Limb (tissue), 2 donors: ENCODE measurements at regions not wholly inside any gene's neighbourhood (a gene's known extent, or its start where the extent isn't known, plus 50 kb on each side); places are given as distances from the start of the nearest gene placed in this dataset.

Source experiments
- DNase-seq, 2 donors: peaks; one replicate each; pipeline ENCODE4 v3.0.0-alpha.2; 2016; ENCODE audit errors: extremely low spot score in 2 of 2

DNA sequence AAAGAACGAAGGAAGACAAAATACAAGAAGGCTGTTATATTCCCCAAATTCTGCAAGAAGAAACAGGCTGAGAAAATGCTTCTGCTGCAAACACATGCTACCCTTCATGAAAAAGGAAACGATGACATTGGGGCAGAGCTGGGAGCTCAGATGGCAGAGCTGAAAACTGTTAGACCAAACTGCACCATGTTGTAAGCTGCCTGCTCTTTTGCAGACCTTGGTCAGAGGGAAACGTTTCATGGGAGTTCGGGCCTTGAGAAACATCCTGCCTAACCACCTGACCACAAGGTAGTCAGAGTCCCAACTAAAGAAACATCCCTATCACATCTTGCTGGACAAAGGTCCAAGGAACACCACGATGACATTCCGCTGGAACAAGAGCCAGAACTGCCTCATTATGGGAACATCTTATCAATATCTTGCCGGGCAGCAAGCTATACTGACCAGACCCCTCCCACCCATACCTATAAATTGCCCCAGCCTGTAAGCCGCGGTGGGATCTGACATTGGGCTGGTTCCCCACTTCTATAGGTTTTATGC, 110.7 kb upstream of the CTSC start:
- DNase-seq = no peak

DNA sequence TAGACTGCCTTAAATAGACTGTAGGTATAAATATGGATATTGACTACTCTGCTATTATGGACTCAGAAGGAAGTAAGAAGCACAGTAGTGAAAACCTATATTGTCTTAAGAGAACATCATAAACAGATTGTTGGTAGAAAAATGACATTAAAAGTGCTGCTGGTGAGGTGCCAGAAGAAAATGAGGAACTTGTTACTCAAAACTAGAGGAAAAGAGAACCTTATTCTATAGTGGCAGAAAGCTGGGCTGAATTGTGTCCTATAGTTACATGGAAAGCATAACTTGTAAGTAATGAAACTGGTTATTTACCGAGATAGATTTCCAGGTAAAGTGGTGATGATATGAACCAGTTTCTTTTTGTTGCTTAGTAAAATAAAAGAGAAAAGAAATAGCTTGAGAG, 109.7 kb upstream of the CTSC start:
- no peak for DNase-seq

DNA sequence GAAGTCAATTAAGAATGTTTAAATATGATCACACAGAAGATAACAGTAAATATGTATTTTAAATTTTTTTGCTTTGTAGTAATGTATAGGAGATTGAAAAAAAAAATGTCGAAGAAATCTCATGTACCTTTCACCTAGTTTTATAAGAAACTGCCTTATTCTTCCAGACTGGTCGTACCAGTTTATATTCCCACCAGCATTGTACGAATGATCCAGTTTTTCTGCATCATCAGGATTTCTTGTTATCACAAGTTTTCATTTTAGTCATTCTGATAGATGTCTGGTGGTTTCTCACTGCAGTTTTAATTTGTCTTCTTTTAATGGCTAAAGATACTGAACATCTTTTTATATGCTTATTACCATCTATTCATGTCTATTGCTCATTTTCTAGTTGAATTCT, 101.8 kb upstream of the CTSC start:
- no peak for DNase-seq

DNA sequence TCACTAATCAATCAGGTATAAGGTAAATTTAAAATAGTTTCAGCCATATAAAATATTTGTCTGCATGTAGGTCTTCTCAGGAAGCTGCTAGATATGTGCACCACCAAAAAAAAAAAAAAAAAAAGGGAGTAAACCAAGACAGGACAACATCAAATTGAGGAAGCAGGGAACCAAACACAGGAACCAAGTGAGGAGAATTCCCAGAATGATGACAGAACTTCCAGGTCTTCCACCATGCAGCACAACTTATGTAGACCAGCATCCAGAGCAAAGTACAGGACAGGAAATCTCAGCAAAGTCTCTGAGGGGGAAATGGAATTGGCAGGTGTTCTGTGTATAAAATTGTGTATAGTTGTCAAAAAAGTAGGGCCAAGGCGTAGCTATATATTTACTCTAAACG, 101.2 kb upstream of the CTSC start:
- no peak for DNase-seq

DNA sequence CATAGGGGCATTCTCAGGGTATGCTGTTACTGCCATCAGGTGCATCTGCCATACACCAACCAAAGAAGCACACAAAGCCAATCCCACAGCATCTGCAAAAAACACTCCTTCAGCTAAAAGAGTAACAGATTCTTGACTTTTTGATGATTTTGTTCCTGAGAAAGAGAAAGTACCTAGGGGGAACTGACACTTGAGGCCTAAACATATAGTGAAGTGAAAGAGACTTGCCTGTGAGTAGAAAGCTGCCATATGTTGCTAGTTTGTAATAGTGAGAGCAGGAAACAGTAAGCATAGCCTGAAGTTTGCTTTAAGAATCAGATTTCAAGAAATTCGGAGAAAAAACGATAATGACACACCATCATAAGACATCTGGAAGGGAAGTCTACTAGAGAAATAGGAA, 97.9 kb upstream of the CTSC start:
- DNase-seq = no peak

DNA sequence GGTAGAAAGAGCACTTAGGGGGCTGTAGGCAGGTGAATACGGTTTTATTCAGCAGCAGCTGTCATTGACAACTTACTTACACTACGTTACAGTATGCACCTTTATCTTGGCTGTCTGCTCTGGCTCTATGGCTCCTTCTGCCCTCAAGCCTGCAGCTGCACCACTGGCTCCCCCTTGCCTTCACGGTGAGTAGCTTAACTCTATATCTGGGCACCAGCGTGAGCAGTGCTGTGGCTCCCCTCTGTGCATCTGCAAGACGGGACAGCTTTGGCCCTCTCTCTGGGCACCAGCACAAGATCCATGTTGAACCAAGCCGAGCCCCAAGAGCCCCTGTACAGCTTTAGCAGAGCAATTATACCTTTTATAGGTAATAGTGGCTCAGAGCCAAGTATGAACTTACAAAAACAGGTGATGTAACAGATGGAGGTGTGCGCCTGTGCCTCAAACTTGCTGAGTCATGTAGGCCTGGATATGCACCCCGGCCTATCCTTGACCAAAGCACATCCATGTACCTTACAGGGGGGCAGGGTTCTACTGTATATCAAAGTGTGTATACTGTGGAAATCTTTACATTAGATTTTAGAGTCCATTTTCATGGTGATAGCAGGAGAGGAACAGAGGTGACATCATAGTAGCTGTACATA, 96.9 kb upstream of the CTSC start:
- no peak for DNase-seq

DNA sequence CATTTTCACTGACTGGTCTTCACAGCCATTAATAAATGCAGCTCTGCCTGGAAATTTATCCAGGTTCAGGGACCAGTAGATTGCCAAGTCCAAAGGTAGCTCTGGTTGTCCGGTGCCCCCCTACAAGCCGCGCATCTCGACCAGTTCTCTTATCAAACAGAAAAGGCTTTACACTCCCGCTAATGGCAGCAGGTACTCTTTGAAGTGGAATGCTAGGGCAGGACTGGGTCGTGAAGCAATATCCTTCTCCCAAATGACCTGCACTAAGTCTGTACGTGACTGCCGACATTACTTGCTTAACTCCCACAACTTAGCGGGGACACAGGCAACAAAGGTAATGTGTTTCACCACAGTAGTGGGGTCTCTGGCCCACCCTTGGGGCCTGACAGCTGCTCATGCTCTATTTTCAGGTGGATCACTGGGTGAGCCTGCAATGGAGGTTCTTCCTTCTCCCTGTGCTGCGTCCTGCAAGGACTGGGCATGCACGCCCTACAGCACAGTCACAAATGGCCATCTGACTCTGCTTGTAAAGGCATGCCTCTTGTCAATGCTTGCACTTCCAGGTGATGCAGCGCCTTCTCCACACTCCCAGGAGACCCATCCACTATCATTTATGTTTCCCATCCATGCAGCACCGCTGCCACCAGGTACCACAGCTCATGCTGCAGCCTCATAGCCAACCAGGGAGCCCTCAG, 96.1 kb upstream of the CTSC start:
- no peak for DNase-seq

DNA sequence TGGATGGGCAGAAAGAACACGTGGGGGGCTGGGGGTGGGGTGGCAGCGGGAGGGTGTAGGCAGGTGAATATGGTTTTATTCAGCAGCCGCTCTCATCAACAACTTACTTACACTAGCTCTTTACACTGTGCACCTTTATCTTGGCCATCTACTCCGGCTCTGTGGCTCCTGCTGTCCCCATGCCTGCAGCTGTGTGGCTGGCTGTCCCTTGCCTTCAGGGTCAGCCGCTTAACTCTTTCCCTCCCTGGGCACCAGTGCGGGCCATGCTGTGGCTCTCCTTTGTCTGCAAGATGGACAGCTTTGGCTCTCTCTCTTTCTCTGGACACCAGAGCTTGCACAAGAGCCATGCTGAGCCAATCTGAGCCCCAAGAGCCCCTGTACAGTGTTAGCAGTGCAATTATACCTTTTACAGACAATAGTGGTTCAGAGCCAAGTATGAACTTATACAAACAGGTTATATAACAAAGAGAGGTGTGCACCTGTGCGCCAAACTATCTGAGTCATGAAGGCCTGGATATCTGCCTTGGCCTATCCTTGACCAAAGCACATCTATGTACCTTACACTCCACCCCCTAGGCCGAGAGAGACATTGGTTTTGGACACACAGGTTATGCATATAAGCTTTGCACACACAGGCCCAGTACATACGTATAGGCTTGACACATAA, 94.3 kb upstream of the CTSC start:
- no peak for DNase-seq

DNA sequence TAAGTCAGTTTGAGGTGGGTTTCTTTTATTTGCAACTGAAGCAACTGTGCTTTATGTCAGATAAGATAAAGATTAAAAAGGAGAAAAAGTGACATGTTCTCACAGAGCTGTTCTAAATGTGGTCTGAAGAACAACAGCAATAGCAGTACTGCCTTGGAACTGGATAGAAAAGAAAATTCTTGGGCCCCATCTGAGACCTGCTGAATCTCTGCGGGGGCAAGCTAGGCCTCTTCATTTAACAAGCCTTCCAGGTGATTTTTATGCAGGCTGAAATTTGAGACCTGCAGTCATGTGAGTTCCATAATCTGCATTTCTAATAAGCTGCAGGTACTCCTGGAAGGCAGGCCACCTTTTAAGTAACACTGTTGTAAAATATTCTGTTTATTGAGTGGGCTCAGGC, 91.4 kb upstream of the CTSC start:
- no peak for DNase-seq

DNA sequence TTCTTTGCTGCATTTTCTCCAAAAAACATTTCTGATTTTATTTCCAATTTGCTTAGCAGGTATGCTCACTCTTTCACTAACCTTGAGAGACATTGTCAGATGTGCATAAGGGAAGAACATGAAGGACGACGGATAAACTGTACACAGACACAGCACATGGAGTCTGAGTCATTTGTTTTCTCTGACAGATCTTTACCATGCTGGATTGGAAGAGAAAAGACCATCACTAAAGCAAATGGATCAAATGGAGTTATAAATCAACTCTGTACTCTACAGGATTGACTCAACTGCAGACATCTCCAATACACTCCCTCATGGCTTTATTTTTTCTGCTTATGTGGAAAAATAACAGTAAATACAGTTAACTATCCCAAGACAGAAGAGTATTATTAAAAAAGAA, 90.2 kb upstream of the CTSC start:
- no peak for DNase-seq

DNA sequence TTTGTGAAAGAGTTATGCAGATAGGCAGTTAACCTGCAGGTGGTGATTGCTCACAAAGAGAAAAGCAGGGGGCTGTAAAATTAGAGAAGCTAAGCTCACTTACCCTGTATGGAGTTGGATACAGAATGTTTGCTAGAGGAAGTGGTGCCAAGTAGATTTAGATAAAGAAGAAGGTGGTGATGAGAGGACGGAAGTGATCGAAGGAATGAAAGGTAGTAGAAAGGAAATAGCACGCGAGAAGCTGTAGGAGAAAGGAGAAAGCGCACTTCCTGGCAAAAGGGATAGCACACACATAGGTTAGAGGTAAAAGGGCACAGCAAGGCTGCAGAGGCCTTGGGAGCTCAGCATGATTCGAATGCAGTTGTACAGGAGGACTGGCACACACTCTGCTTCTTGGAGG, 87.3 kb upstream of the CTSC start:
- DNase-seq = no peak

DNA sequence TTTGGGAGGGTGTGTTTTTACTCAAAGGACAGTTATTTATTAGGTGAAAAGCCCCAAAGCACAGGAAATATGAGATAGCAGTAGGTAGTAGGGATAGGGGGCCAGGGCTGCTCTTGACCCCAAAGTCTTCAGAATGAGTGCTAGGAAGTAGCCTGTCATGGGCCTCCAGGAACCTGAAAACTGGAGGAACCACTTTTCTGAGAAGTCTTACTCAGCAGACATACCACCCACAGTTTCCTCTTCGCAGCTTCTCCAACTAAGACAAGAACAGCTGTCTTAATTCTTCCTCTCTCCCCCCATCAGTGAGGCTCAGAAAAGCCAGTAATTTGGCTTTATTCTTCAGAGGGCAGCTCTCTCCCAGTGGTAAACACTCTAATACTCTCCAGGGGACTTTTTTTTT, 84.0 kb upstream of the CTSC start:
- DNase-seq = no peak

DNA sequence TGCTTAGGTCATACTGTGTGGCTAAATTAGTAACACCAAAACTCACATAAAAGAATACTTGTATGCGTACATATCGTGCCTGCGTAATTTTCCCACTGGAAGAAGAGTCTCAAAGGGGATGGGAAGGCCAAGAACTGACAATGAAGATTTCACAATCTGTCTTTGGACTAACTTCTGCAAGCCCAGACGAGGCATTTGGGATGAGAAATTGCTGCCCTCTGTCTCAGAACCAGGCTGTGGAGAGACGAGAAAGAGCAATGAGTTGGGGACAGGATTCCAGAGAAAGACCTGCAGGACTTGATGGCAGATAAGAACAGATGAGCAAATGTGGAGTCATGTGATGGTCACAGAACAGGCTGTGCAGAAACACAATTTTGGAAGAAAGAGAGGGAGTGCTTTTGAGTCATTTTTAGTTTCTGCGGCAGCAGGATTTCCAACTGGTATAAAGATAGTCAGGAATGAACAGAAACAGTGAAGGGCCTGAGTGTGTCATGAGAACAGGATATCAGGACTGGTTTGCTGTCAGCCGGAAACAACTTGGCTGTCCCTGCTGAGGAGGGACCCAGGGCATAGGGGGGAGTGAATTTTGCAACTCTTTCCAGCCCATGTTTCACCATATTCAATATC, 82.7 kb upstream of the CTSC start:
- DNase-seq = no peak

DNA sequence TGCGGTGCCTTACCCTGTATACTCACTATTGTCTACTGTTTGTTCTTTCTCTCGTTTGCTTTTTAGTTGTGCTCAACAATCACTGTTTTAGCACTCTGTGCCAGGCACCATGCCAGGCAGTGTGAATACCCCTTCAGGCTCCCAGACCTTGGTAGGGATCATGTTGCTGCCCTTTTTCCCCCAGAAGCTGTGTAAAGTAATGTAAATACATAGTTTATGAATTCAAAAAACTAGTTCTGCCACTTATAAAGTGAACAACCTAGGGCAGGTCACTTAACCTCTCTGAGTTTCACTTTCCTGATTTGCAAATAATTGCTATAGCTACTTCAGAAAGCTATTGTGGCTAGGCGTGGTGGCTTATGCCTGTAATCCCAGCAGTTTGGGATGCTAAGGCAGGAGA, 81.0 kb upstream of the CTSC start:
- no peak for DNase-seq

DNA sequence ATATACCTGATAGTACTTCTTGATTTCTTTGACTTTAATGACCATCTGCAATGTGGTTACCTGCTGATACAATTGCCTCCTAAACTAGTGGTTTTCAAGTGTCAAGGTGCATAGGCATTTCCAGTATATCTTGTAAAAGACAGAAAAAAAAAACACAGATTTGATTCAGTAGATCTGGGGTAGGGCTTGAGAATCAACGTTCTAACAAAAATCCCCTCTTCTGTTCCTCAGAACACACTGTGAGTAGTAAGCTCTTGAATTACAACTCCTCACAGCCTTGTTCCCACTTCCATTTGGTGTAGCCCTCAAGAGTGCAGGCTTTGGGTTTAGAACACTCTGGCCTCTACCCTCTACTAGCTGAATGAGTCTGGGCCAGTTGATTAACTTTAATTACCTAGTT, 78.0 kb upstream of the CTSC start:
- no peak for DNase-seq

DNA sequence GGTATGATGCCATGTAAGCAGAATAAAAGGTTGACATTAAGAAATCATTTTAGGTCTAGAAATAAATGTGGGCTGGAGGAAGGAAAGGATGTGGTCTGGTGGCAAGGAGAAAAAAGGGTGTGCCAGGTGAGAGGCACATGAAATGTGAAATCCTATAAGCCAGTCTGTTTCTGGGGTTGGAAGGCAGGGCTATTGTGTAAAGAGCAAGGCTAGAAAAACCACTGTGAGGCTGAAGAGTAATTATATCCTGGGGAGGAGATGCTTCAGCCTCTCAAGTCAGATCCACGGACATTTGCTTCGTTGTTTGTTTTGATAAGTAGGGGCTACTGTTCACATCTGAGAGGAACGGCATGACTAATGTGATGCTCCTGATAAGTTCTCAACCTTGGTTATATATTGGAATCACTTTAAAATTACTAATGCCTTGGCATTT, 77.5 kb upstream of the CTSC start:
- no peak for DNase-seq

DNA sequence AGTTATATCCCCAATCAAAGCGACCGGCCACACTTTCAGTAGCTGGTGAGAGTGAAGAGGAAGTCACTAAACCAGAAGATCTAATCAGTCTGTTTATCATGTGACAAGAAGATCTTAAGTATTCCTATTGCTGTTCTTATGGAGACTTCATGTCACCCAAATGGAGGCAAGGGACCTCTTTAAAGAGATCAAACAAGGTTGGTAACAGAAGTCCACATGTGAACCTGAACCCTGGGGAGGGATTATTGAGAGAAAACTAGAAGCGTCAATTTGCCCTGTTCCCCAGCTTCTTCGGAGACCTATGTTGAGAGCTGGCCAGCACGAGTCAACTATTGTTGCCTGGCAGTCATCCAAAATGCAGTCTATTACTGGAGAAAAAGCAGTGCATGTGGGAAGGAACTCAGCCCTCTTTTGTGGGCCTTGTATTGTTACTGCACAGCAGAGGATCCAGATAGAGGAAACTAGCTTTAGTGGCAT, 76.9 kb upstream of the CTSC start:
- peak; percentile 42 to 63 for DNase-seq

DNA sequence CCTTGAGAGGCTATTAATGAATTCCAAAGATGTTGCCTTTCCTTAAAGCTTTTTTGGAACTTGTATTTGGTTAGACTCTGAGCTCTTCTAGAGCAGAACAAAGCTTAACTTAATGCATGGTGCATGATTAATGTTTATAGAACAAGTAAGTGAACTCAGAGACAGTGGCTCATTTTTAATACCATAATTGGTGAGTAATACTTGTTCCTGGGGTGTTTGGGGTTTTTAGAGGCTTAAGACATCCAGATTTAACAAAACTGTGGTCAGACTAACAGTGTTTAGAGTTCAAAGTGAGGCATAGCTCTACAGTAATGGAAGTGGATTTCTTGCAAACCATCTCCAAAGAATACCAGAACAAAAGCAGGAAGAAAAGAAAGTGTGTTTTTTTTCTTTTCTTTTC, 73.7 kb upstream of the CTSC start:
- DNase-seq = no peak

DNA sequence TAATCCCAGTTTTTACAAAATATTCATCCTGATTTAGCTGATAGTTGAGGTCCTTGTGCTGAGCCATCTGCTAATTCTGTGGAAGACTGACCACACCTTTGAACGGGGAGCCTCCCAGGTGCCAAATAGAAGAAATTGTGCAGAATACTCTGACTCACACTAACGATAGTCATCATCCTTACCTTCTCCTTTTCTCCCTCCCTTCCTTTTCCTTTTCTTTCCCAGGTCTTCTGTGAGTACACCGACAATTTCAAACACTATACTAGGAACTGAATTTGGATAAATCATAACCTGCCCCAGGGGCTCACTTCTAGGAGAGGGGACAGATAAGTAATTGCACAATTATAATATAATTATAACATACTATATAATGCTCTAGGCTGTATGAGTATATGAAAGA, 73.1 kb upstream of the CTSC start:
- DNase-seq = no peak

DNA sequence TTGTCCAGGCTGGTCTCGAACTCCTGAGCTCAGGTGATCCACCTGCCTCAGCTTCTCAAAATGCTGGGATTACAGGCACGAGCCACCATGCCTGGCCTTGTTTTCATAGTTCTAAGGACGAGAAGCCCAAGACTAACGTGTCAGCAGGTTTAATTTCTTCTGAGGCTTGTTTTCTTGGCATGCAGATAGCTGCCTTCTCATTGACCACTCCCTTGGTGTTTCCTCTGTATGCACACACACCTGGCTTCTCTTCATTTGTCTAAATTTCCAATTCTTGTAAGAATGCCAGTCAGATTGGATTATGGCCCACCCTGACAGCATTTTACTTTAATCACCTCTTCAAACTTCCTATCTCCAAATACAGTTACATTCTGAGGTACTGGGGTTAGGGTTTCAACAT, 72.5 kb upstream of the CTSC start:
- DNase-seq = no peak

DNA sequence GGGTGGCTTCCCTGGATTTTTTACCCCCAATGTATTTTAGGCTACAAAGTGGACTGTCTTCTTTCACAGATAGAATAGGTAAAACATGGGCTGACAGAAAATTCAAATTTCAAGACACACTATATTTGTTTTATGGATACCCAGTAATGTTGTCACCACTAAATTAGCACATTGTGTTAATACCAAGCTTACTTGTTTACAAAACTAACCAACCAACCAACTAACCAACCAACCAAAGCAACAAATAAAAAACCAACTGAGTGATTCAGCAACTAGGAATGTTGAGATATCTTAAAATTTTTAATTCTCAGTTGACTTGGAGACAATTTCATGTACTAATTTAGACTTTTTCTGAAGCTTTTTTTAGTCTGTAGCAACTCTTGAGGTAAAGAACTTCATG, 69.3 kb upstream of the CTSC start:
- no peak for DNase-seq

DNA sequence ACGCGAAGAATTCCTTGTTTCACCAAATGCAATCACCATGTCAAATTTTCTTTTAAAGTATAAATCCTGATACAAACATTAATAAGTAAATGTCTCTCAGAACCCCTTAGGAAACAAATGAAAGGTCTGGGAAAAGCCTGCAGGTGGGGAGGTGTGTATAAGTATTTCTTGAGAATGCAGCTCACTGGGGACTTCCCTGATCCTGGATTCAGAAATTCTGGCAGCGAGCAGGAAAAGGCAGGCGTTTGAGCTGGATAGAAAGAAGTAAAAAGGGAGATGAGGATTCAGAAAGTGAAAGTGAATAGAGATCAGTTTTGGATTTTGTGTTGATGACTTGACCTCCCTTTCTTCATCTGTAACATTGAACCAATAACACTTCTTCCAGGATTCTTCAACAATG, 68.3 kb upstream of the CTSC start:
- DNase-seq = no peak
